ENCODE measurements at regions not wholly inside any gene's neighbourhood (a gene's known extent, or its start where the extent isn't known, plus 50 kb on each side); places are given as distances from the start of the nearest gene placed in this dataset.

- DNase-seq (ENCODE audit: low spot score), result no peak
- no peak for ATAC-seq (ENCODE audit: low read depth)
- Histone ChIP-seq H3K36me3 (ENCODE audit: low read depth) (no peaks in the 10 kb centered on the region), H3K4me3 (ENCODE audit: severe bottlenecking) (no peak overlapping the region), H3K4me1 (ENCODE audit: insufficient read depth, poor library complexity, severe bottlenecking) (peaks cover 3% of the 10 kb centered on the region), H3K27me3 (ENCODE audit: insufficient read depth, poor library complexity, severe bottlenecking) (no peaks in the 10 kb centered on the region), H3K27ac (ENCODE audit: poor library complexity, severe bottlenecking) (no peak overlapping the region), H3K9me3 (ENCODE audit: severe bottlenecking) (no peaks in the 10 kb centered on the region)
- TF ChIP-seq CTCF (IDR thresholded peaks at IDR 0.05; ENCODE audit: poor library complexity, severe bottlenecking), result no peak
Measured at GRCh38 chr1:194309269-194309668, 1122.9 kb upstream of the B3GALT2 start.

GRCh38 chr1:194300776-194301175 lies 1114.4 kb upstream of the B3GALT2 start:
- Histone ChIP-seq H3K36me3 (ENCODE audit: low read depth) (no peaks in the 10 kb centered on the region), H3K9me3 (ENCODE audit: severe bottlenecking) (no peaks in the 10 kb centered on the region), H3K27ac (ENCODE audit: poor library complexity, severe bottlenecking) (no peak overlapping the region), H3K27me3 (ENCODE audit: insufficient read depth, poor library complexity, severe bottlenecking) (no peaks in the 10 kb centered on the region), H3K4me3 (ENCODE audit: severe bottlenecking) (no peak overlapping the region), H3K4me1 (ENCODE audit: insufficient read depth, poor library complexity, severe bottlenecking) (no peaks in the 10 kb centered on the region)
- no peak for TF ChIP-seq CTCF (IDR thresholded peaks at IDR 0.05; ENCODE audit: poor library complexity, severe bottlenecking)
- ATAC-seq (ENCODE audit: low read depth), result no peak
- no peak for DNase-seq (ENCODE audit: low spot score)

GRCh38 chr1:194300340-194300739 lies 1113.9 kb upstream of the B3GALT2 start:
- Histone ChIP-seq H3K4me3 (ENCODE audit: severe bottlenecking) (no peak overlapping the region), H3K4me1 (ENCODE audit: insufficient read depth, poor library complexity, severe bottlenecking) (no peaks in the 10 kb centered on the region), H3K9me3 (ENCODE audit: severe bottlenecking) (no peaks in the 10 kb centered on the region), H3K27me3 (ENCODE audit: insufficient read depth, poor library complexity, severe bottlenecking) (no peaks in the 10 kb centered on the region), H3K36me3 (ENCODE audit: low read depth) (no peaks in the 10 kb centered on the region), H3K27ac (ENCODE audit: poor library complexity, severe bottlenecking) (no peak overlapping the region)
- no peak for ATAC-seq (ENCODE audit: low read depth)
- no peak for TF ChIP-seq CTCF (IDR thresholded peaks at IDR 0.05; ENCODE audit: poor library complexity, severe bottlenecking)
- no peak for DNase-seq (ENCODE audit: low spot score)

DNA sequence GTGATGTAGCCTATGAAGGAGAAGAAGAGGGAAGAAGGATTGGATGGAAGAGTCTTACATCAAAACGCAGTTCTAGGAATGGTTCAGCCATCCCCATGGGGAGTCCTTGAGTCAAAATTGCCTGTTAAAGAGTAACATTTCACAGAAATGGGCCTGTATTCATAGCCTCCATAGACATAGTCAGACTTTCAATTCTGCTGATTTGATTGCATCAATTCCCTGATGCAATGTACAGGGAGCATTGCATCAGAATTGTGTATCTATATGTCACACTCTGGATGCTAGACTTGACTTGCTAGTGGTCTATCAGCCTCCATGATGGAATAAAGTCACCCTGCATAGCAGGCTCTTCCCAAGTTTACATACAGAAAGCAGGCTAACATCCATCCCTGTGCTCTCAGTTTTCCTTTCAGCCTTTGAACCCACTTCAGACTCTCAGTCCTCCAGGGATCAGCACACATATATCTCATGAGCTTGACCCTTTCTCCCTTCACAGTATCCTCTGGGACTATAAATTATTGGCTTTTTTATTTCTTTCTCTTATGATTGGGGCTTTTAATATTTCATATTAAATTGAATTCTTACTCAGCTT lies 1111.7 kb upstream of the B3GALT2 start:
- no peaks in the 10 kb centered on the region for H3K27me3 ChIP-seq (ENCODE audit: insufficient read depth, poor library complexity, severe bottlenecking)
- H3K36me3 ChIP-seq (ENCODE audit: low read depth), result no peaks in the 10 kb centered on the region
- H3K9me3 ChIP-seq (ENCODE audit: severe bottlenecking), result no peaks in the 10 kb centered on the region
- no peak overlapping the region for H3K27ac ChIP-seq (ENCODE audit: poor library complexity, severe bottlenecking)
- no peak for ATAC-seq (ENCODE audit: low read depth)
- no peak overlapping the region for H3K4me3 ChIP-seq (ENCODE audit: severe bottlenecking)
- DNase-seq (ENCODE audit: low spot score), result no peak
- no peaks in the 10 kb centered on the region for H3K4me1 ChIP-seq (ENCODE audit: insufficient read depth, poor library complexity, severe bottlenecking)
- TF ChIP-seq CTCF (IDR thresholded peaks at IDR 0.05; ENCODE audit: poor library complexity, severe bottlenecking), result no peak

DNA sequence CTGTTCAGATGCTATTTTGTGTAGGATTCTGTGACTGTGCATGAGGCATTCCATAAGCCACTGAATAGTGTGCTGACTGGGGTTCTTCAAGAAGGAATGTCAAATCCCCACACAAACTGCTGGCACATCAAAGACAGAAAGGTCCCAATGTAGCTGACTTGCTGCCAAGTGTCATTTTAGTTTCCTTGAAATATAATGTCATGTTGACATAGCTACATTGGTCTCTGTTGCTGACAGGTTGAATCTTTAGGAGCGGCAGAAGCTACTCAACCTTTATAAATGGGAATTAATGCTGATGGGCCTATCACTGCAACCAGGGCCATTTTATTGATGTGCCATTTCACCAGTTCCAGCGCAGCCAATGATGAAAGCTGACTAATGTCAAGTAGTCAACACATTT lies 1110.7 kb upstream of the B3GALT2 start:
- H3K9me3 ChIP-seq (ENCODE audit: severe bottlenecking), result no peaks in the 10 kb centered on the region
- no peak for ATAC-seq (ENCODE audit: low read depth)

More for the DNA sequence above, 1110.7 kb upstream of the B3GALT2 start:
- DNase-seq (ENCODE audit: low spot score), result no peak
- Histone ChIP-seq H3K27ac (ENCODE audit: poor library complexity, severe bottlenecking) (no peak overlapping the region), H3K27me3 (ENCODE audit: insufficient read depth, poor library complexity, severe bottlenecking) (no peaks in the 10 kb centered on the region), H3K4me3 (ENCODE audit: severe bottlenecking) (no peak overlapping the region), H3K36me3 (ENCODE audit: low read depth) (no peaks in the 10 kb centered on the region), H3K4me1 (ENCODE audit: insufficient read depth, poor library complexity, severe bottlenecking) (no peaks in the 10 kb centered on the region)
- no peak for TF ChIP-seq CTCF (IDR thresholded peaks at IDR 0.05; ENCODE audit: poor library complexity, severe bottlenecking)

Measured in RWPE2 (cell line).